K562 (cell line): ENCODE measurements at regions not wholly inside any gene's neighbourhood (a gene's known extent, or its start where the extent isn't known, plus 50 kb on each side); places are given as distances from the start of the nearest gene placed in this dataset.

ENCODE experiments used
- ATAC-seq: fragments of 200-7000 bp; cut with Tn5 transposase; 3 replicates; pipeline ENCODE4 v1.9.1; 2020; ENCODE audit warnings: moderate library complexity
- BruUV-seq: library from RNA; stranded (reverse); fragments of 400-500 nt; replicated peaks from 2 replicates; lab custom pipeline; 2021; lab: Mats Ljungman, UMichigan
- CTCF ChIA-PET: fragments of 300-600 bp; formaldehyde crosslinking; extraction: SDS; loops from one replicate; lab custom pipeline; 2021; ENCODE audit warnings: low intra/inter-chr PET ratio; lab: Yijun Ruan, JAX
- POLR2A ChIA-PET: fragments of 300-600, 350-650 bp; sonication (Branson Sonifier 250); formaldehyde crosslinking; extraction: SDS; loops from one replicate; lab custom pipeline; 2021; ENCODE audit warnings: antibody characterized with exemption, inconsistent platforms; lab: Yijun Ruan, JAX
- DNase-seq, 4 experiments: peaks; one replicate each; pipeline versions ENCODE4 v3.0.0 to v3.0.0-alpha.2; 2011 to 2018; ENCODE audit warnings: low spot score in 3 of 4, mixed read lengths in 3 of 4; ENCODE audit errors: extremely low read depth in 1 of 4
- FAIRE-seq: peaks from 2 replicates; lab custom pipeline; 2011; peaks lifted over from hg19 to GRCh38; lab: Jason Lieb, UNC
- H2AFZ ChIP-seq: 2 replicates; pipeline ENCODE4 v1.6.0; 2011; ENCODE audit warnings: low read depth, low read length, control low read depth, inconsistent platforms
- H3K27ac ChIP-seq: fragments of 200-600 bp; 3 replicates; pipeline ENCODE4 v1.8.0; 2011; ENCODE audit warnings: low read depth, mild to moderate bottlenecking, control low read depth, inconsistent platforms, low read length, moderate library complexity, mixed read lengths; ENCODE audit errors: extremely low read depth
- H3K27me3 ChIP-seq, 2 experiments: fragments of 300-600 bp in 1 of 2; 2 replicates in 1 of 2; 3 replicates in 1 of 2; pipeline versions ENCODE4 v1.6.0 to v1.8.0; 2011; ENCODE audit warnings: inconsistent platforms in 2 of 2, low read length in 2 of 2, mild to moderate bottlenecking in 1 of 2, mixed read lengths in 1 of 2, moderate library complexity in 1 of 2; ENCODE audit not compliant: control insufficient read depth in 2 of 2, insufficient read depth in 2 of 2
- H3K36me3 ChIP-seq: fragments of 300-600 bp; 3 replicates; pipeline ENCODE4 v1.8.0; 2011; ENCODE audit warnings: mild to moderate bottlenecking, low read length, inconsistent platforms; ENCODE audit not compliant: control insufficient read depth, insufficient read depth
- H3K4me1 ChIP-seq, 2 experiments: fragments of 200-600 bp in 1 of 2; replicated peaks in 1 of 2; 2 replicates in 1 of 2; 3 replicates in 1 of 2; pipeline versions ENCODE4 v1.5.1 to v1.8.0; 2011; ENCODE audit warnings: inconsistent platforms in 2 of 2, low read length in 2 of 2, mild to moderate bottlenecking in 1 of 2, mixed read lengths in 1 of 2, moderate library complexity in 1 of 2; ENCODE audit not compliant: control insufficient read depth in 2 of 2, insufficient read depth in 2 of 2
- H3K4me2 ChIP-seq: 2 replicates; pipeline ENCODE4 v1.6.1; 2011; ENCODE audit warnings: low read length, control low read depth, inconsistent platforms, mixed read lengths; ENCODE audit not compliant: insufficient read depth
- H3K4me3 ChIP-seq: fragments of 200-600 bp; sonication (generic), shearing (Covaris generic); 2 replicates; pipeline ENCODE4 v1.5.1; 2016; ENCODE audit warnings: control low read depth, inconsistent platforms
- H3K79me2 ChIP-seq: fragments of 200-600 bp; 3 replicates; pipeline ENCODE4 v1.8.0; 2011; ENCODE audit warnings: low read length, inconsistent platforms; ENCODE audit not compliant: control insufficient read depth, insufficient read depth
- H3K9ac ChIP-seq, 2 experiments: 2 replicates each; pipeline versions ENCODE4 v1.6.0 to v1.6.1; 2011; ENCODE audit warnings: low read depth in 2 of 2, low read length in 2 of 2, control low read depth in 1 of 2, inconsistent platforms in 1 of 2, mild to moderate bottlenecking in 1 of 2, mixed read lengths in 1 of 2; ENCODE audit not compliant: insufficient read depth in 1 of 2
- H3K9me1 ChIP-seq: one replicate; pipeline ENCODE4 v1.6.0; 2011; ENCODE audit warnings: inconsistent platforms, mild to moderate bottlenecking, low read length, moderate library complexity; ENCODE audit not compliant: control insufficient read depth, insufficient read depth
- H3K9me3 ChIP-seq: replicated peaks from 2 replicates; pipeline ENCODE4 v1.5.1; 2011; ENCODE audit warnings: low read depth, low read length, inconsistent platforms; ENCODE audit not compliant: control insufficient read depth, insufficient read depth
- H4K20me1 ChIP-seq: replicated peaks from 2 replicates; pipeline ENCODE4 v1.6.1; 2011; ENCODE audit warnings: low read length, inconsistent platforms, mixed read lengths; ENCODE audit not compliant: control insufficient read depth, insufficient read depth
- DDX20 ChIP-seq: fragments of 450-650 bp; IDR thresholded peaks from 2 replicates; pipeline ENCODE4 v1.6.1; 2016; ENCODE audit warnings: missing genetic modification characterization, low read depth, mild to moderate bottlenecking, missing compliant biosample characterization, moderate library complexity
- EP300 ChIP-seq: IDR thresholded peaks from 2 replicates; pipeline ENCODE4 v1.6.1; 2012; ENCODE audit warnings: low read length, improper control_type of control experiment
- IFI16 ChIP-seq: fragments of 250-450 bp; sonication (Bioruptor Pico); IDR thresholded peaks from 2 replicates; pipeline ENCODE4 v2.1.2; 2022; ENCODE audit warnings: mild to moderate bottlenecking, inconsistent platforms
- MEIS2 ChIP-seq: fragments of 450-650 bp; IDR thresholded peaks from 2 replicates; pipeline ENCODE4 v1.6.1; 2014; ENCODE audit warnings: mild to moderate bottlenecking; ENCODE audit not compliant: partially characterized antibody
- MITF ChIP-seq: IDR thresholded peaks from 2 replicates; pipeline ENCODE4 v1.6.1; 2014; ENCODE audit warnings: antibody characterized with exemption
- RBFOX2 ChIP-seq: fragments of 200-400 bp; formaldehyde crosslinking; IDR thresholded peaks from 2 replicates; pipeline ENCODE4 v1.6.1; 2017; ENCODE audit warnings: low read depth, mild to moderate bottlenecking, low read length, moderate library complexity
- RBM15 ChIP-seq: fragments of 200-400 bp; formaldehyde crosslinking; IDR thresholded peaks from 2 replicates; pipeline ENCODE4 v1.6.1; 2018; ENCODE audit warnings: mild to moderate bottlenecking, low read length, moderate library complexity; ENCODE audit not compliant: insufficient read depth
- SAFB ChIP-seq: fragments of 200-400 bp; formaldehyde crosslinking; IDR thresholded peaks from 2 replicates; pipeline ENCODE4 v1.6.1; 2017; ENCODE audit warnings: low read depth, low read length, borderline replicate concordance
- SMAD3 ChIP-seq: fragments of 450-650 bp; formaldehyde crosslinking; conservative IDR thresholded peaks from 2 replicates; pipeline ENCODE4 v1.4.0; 2020; ENCODE audit warnings: mild to moderate bottlenecking
- SREBF1 ChIP-seq: fragments of 150-350 bp; IDR thresholded peaks from 2 replicates; pipeline ENCODE4 v1.6.1; 2014; ENCODE audit warnings: antibody characterized with exemption, low read depth, low read length, borderline replicate concordance
- ZNF316 ChIP-seq: fragments of 450-650 bp; IDR thresholded peaks from 2 replicates; pipeline ENCODE4 v1.6.1; 2016
- ZNF77 ChIP-seq: fragments of 250-450 bp; sonication (Bioruptor Pico); IDR thresholded peaks from 2 replicates; pipeline ENCODE4 v1.5.0; 2020
- WGBS: fragments of 100-300 bp; shearing (Covaris generic); methylation state at CpG from one replicate; pipeline ENCODE4 v1.1.6; 2016; ENCODE audit warnings: low coverage, mixed read lengths; ENCODE audit not compliant: insufficient coverage; ENCODE audit errors: missing lambda C conversion rate; 5-methylcytosine and 5-hydroxymethylcytosine counted together
- in situ Hi-C: fragments of 300-500 bp; cut with MboI; formaldehyde crosslinking; loops from 4 replicates; pipeline ENCODE4 v1.15.0; 2018; ENCODE audit warnings: inconsistent platforms, mixed read lengths
- intact Hi-C: fragments of 100-400 bp; cut with micrococcal nuclease; formaldehyde crosslinking; loops from 2 replicates; pipeline ENCODE4 v1.14.2; 2022
- TF ChIP-seq, protein P1 (sequence below): sonication (generic); formaldehyde crosslinking; IDR thresholded peaks from 2 replicates; pipeline ENCODE4 v1.8.0; 2023; ENCODE audit warnings: mild to moderate bottlenecking, missing genetic modification reagents

DNA sequence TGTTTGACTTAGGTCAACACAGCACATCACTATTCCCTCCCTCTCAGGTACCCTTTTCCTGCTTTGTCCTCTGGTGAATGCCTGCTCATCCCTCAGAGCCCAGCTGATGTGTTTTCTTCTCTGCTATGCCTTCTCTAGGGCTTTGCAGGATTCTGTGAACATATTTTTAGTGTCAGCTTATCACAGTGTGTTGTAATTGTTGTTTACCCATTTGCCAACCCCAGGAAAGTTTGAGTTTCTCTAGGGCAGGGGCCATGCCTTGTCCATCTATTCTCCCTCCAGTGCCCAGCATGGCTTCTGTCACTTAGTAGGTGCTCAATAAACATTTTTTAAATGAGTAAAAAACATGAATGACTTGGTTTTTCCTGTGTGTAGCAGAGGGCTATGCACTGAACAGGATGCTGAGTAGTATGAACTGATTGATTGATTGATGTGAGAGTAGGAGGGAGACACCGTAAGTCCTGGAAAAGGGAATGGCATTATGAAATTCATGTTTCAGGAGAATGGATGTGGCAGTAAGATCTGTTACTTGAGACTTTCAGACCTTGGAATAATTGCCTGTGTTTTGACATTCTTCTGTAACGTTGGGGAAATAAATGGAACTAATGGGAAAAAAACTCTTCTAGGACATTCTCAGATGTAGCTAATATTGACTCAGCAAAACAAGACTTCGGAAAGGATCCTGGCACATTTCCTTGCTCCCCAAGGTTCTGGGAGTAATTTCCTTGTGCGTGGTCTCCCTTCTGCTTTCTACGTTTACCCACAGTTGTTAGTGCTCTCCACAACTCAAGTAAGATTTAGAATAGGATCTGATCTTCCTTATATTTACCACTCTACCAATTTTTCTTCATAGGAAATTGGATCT, 267.3 kb upstream of the TBL1XR1 start:
- 39% methylated on average over 5 of the region's 5 CpGs for WGBS
- Histone ChIP-seq H3K27me3 (no peaks in the 10 kb centered on the region), H3K9me3 (no peaks in the 10 kb centered on the region), H2AFZ (no peak overlapping the region), H4K20me1 (no peaks in the 10 kb centered on the region), H3K4me2 (no peak overlapping the region), H3K4me3 (no peak overlapping the region), H3K9me1 (no peaks in the 10 kb centered on the region), H3K9ac (no peak overlapping the region), H3K4me1 (no peaks in the 10 kb centered on the region; a peak in 1 of 5 replicates), H3K36me3 (no peaks in the 10 kb centered on the region), H3K27ac (no peak overlapping the region), H3K79me2 (no peaks in the 10 kb centered on the region)
- in situ Hi-C loops = no loop called here
- POLR2A ChIA-PET = interaction anchor here (0.7 kb wide), 2 partner anchors 8 to 17 kb away, joined by 3 read pairs; no protein-coding TSS in a partner anchor
- intact Hi-C loops = no loop called here
- DNase-seq = no peak
- CTCF ChIA-PET = no interaction called here
- ATAC-seq = no peak
- TF ChIP-seq MEIS2 (peak; percentile 21), MITF (no peak), ZNF316 (peak; percentile 34; the same call in 1 of the 2 replicates)
- TF ChIP-seq, all 486 proteins: peak for 2
- FAIRE-seq = no peak
- BruUV-seq = no TSS peak

DNA sequence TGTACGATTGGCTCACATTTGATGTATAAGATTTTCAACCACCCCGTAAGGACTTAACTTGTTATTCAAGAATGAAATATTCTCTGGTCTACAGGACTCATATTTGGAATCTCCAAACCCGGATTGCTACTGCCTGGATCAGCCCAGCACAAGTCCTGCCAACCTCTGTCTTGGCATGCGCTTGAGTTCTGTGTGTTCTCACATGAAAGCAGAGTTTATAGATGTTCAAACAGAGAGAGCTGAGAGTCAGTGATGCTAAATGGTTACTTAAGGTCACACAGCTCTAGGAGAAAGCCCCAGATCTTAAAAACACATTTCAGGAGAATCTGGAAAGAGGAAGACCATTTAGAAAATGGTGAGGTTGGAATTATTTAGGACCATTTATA, 268.0 kb upstream of the TBL1XR1 start:
- Histone ChIP-seq H3K9me3 (no peaks in the 10 kb centered on the region), H2AFZ (no peak overlapping the region), H3K4me3 (no peak overlapping the region), H3K79me2 (no peaks in the 10 kb centered on the region), H3K4me1 (no peaks in the 10 kb centered on the region; a peak in 1 of 5 replicates), H3K9me1 (no peaks in the 10 kb centered on the region), H3K36me3 (no peaks in the 10 kb centered on the region), H3K27me3 (no peaks in the 10 kb centered on the region), H3K27ac (no peak overlapping the region), H4K20me1 (no peaks in the 10 kb centered on the region), H3K9ac (no peak overlapping the region), H3K4me2 (no peak overlapping the region)
- 31% methylated on average over 4 of the region's 4 CpGs for WGBS
- ChIA-PET POLR2A (no interaction called here), CTCF (no interaction called here)
- ATAC-seq = no peak
- intact Hi-C loops (no loop called here), in situ Hi-C loops (no loop called here)
- no peak for FAIRE-seq
- BruUV-seq = no TSS peak
- no peak for DNase-seq
- TF ChIP-seq SAFB (no peak), EP300 (no peak), RBM15 (no peak), RBFOX2 (no peak), IFI16 (CRISPR knock-in tag) (no peak), SREBF1 (no peak), ZNF77 (CRISPR knock-in tag) (no peak), SMAD3 (no peak), DDX20 (tag) (no peak)
- TF ChIP-seq, protein P1, sequence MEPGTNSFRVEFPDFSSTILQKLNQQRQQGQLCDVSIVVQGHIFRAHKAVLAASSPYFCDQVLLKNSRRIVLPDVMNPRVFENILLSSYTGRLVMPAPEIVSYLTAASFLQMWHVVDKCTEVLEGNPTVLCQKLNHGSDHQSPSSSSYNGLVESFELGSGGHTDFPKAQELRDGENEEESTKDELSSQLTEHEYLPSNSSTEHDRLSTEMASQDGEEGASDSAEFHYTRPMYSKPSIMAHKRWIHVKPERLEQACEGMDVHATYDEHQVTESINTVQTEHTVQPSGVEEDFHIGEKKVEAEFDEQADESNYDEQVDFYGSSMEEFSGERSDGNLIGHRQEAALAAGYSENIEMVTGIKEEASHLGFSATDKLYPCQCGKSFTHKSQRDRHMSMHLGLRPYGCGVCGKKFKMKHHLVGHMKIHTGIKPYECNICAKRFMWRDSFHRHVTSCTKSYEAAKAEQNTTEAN (CRISPR knock-in tag) = no peak
